Erythroblast (primary cell): ENCODE measurements at regions not wholly inside any gene's neighbourhood (a gene's known extent, or its start where the extent isn't known, plus 50 kb on each side); places are given as distances from the start of the nearest gene placed in this dataset.

Experiments used
- GATA1 ChIP-seq: IDR thresholded peaks from 2 replicates; pipeline ENCODE4 v1.6.1; 2011; ENCODE audit warnings: low read depth, mild to moderate bottlenecking, control low read depth, low read length, moderate library complexity
- POLR2A ChIP-seq: IDR thresholded peaks from 2 replicates; pipeline ENCODE4 v1.6.1; 2011; ENCODE audit warnings: mild to moderate bottlenecking, low read length

GRCh38 chr21:41594268-41594667 is 86.3 kb upstream of the TMPRSS2 start:
- TF ChIP-seq POLR2A (no peak), GATA1 (no peak)
